HG02588 (cell line): ENCODE measurements at regions not wholly inside any gene's neighbourhood (a gene's known extent, or its start where the extent isn't known, plus 50 kb on each side); places are given as distances from the start of the nearest gene placed in this dataset.

Source experiments
- ATAC-seq: cut with Tn5 transposase; IDR thresholded peaks from one replicate; pipeline ENCODE4 v1.9.1; 2021; ENCODE audit warnings: mild to moderate bottlenecking, moderate library complexity; ENCODE audit not compliant: unreplicated experiment

DNA sequence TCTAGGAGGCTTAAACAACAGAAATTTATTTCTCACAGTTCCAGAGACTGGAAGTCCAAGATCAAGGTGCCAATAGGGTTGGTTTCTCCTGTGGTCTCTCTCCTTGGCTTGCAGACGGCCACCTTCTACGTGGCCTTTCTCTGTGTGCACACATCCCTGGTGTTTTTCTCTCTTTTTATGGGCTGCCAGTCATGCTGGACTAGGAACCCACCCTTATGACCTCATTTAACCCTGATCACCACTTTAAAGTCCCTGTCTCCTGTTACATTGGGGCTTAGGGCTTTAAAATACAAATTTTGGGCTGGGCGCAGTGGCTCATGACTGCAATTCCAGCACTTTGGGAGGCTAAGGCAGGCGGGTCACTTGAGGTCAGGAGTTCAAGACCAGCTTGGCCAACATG lies 157.1 kb downstream of the TLE1 start:
- ATAC-seq, result no peak

DNA sequence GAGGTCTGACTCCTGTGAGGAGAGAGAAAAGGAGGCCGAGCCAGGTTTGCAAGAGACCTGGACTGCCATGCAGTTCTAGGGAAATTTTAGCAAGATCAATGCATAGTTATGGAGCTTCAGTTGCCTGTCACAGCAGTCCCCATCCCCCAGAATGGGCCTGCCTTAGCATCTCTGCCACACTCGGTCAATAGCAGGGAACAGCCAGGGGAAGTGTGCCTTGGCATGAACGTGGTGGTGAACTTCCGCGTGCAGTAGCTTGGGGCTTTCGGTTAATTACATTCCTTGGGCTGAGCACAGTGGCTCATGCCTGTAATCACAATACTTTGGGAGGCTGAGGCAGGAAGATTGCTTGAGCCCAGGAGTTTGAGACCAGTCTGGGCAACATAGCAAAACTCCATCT lies 157.8 kb downstream of the TLE1 start:
- ATAC-seq, result no peak

DNA sequence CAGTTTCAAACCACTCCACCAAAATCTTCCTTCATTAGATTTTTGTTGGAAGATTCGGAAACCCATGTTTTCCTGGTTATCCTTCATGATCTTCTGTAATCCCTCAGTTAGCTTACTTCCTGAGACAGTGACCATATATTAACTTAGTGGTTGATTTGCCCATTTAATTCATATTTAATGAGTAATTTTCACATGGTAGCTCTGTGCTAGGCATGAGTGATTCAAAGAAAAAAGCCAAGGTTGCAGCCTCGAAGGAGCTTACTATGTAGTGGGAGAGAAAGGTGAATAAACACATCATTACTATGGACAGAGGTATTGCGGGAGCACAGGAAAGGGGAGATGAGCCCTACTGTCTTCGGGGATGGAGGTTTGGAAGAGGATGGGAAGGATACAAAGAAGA lies 158.5 kb downstream of the TLE1 start:
- ATAC-seq, result no peak

DNA sequence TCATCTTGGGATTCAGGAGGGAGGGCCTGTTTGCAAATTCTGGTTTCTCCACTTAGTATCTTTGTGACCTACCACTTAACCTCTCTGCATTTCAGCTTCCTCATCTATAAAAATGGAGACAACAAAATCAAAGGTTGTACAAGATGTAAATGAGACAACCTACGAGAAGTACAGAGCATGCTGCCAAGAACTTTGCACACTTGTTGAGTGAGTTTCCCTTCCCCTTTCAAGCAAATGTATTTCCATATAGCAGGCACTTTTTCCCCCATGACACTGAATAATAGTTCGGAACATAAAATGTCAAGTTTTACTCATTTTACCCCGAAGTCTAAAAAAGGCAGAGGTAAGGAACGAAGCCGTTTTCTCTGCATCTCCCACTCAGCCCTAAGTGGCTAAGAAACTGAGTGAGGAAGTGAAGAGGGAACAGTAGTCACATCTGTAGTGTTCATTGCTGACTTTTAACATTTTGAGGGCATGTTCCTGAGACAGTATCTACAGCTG lies 159.0 kb downstream of the TLE1 start:
- ATAC-seq, result peak; percentile 68

DNA sequence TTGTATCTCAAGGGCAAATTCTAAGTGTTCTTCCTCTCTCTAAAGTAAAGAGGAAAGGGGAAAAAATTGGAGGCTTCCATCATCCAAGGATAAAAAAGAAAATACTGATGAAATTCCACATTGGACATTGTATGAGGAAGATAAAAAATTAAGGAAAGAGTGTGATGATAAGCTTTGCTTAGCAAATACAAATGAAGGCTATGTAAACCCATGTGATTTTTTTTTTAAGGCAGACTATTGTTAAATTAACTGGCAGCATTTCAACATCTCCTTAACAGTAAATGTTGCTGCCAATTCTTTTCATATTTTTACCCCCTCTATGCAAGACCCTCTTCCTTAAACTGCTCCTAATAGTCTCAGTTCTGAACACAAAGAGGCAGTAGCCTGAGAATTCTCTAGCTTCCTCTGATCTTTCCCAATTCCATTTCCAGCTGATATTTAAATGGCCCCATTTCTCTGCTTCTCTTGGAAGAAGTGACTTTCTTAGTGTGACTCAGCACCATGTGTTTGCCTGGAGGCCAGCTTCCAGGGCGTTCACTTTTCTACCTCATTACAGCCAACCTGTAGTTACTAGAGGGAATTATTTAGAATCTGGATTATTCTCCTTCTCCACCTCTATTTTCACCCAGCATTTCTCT lies 159.7 kb downstream of the TLE1 start:
- no peak for ATAC-seq

DNA sequence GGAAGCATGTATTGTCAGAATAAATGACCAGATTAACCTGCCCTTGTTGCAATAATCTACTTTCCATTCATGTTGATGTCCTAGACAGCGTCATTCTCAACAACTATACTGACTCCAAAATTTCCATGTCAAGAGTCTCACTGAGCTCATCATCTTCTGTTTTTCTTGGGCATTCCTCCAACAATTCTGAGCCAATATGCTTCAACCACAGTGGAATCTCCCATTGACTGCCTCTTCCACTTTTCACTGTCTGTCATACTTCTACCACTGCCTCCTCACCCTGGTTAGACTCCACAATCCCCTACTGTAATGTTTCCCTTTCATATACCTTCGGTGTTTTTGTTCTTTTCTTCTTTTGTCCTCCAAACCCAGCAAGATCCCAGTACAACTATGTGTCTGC lies 162.8 kb downstream of the TLE1 start:
- ATAC-seq, result no peak

DNA sequence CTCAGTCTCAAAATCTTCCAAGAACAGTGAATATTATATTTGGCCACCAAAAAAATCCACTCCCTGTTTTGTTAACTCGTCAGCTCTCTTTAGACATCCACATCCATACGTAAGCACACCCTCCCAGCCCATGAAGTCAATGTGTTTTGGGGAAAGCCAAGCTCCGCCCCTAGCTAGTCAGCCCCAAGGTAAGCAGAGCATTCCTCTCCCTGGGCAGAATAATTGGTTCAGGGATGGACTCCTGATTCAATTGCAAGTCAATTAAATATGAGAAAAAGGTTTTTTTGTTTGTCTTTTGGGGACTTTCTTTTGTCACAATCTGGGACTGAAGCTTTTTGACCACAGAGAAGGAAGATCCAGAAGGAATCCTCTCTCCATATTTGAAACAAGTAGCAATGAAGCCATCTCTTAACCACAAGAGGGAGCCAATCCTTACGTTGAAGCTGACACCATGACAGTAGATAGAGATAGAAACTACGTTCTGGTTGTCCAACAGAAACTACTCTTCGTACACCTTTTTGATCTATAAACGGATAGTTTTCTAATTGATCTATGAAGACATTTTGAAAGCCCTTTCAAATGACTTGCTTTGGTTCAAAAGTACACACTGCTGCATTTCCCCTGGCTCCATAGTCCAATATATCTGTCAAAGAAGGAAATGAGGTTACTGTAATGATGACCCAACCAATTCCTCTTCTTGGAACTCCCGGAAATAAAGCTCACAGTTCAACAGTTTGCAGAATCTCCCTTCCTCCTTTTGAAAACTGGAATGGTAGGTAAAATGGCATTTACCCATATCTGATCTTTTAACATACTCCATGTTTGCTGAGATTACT lies 166.4 kb downstream of the TLE1 start:
- peak; percentile 79 for ATAC-seq

DNA sequence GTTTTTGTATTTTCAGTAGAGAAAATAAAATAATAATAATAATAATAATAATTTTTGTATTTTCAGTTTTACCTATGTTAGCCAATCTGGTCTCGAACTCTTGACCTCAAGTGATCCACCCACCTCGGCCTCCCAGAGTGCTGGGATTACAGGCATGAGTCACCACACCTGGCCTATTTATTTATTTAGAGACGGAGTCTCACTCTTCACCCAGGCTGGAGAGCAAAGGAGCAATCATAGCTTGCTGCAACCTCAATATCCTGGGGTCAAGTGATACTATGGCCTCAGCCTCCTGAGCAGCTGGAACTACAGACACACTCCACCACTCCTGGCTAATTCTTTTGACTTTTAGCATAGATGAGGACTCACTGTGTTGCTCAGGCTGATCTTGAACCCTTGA lies 167.5 kb downstream of the TLE1 start:
- no peak for ATAC-seq

DNA sequence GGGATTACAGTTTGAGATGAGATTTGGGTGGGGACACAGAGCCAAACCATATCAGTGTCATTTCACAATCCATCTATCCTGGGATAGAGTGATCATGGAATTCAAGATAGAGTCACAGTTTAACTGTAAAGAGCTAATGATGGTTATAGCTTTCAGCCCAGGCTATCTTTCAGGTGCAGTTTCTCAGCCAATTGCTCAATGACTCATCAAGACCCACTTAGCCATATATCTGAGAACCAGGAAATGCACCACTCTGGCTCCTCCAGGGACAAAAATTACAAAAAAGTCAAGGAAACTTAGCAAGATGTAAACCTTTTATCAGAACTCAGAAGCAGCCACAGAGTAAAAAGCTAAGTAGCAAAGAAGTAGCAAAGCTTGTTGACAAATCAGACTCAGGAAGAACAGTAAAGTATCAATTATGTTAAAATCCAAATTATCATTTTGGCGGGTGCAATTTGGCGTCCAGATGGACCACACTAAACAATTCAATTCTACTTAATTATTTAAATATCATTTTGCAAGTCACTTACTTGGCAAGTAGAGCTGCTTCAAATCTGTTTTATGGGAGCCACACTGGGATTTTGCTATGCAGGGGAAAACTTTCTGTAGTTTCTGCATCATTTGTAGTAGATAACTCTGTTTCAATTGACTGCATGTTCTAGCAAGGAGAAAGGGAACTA lies 169.4 kb downstream of the TLE1 start:
- no peak for ATAC-seq

DNA sequence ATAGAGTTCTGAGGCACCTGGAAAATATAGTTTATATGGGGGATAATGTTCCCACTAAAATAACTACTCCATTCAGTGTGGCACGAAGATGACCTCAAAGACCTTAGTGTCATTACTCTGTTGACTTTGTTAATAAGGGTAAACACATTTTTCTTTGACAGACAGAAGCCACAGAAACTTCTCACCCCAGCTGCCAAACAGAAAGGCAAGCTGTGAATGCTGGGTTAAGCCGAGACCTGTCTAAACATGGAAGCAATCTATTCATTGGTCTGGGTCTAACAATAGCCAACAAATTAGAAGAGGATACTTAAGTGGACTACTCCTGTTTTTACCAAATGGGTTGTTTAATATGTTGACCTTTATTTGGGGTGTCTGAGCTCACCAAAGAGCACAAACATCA lies 171.4 kb downstream of the TLE1 start:
- ATAC-seq, result no peak

DNA sequence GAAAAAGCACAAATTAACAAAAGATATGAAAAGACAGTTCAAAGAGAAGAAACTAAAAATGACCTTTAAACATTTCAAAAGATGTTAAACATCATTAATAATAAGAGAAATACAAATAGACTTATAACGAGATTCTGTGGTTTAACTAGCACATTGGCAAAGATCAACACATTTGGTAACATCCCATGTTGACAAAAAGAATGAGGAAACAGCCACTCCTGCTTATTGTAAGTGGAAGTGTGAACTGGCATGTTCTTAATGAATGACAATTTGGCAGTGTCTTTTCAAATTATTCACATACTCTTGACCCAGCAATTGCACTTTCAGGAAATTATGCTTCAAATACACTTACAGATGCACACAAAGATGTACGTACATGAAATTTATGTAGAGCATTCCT lies 176.3 kb downstream of the TLE1 start:
- ATAC-seq, result no peak

DNA sequence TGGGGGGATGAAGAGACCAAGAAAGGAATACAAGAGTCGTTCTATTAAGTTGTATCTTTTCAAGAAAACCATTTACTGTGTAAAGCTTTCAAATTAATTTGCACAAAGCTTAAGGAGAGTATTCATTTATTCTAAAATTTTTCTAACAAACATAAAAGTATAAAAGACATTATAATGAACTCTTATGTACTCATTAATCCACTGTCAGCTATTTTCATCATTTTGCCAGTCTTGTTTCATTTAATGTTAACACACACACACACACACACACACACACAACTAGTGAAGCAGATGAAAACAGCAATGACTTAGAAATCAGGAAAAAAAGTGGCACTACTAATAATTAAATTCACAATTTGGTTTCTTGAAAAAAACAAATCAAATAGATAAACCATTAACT lies 176.7 kb downstream of the TLE1 start:
- no peak for ATAC-seq

DNA sequence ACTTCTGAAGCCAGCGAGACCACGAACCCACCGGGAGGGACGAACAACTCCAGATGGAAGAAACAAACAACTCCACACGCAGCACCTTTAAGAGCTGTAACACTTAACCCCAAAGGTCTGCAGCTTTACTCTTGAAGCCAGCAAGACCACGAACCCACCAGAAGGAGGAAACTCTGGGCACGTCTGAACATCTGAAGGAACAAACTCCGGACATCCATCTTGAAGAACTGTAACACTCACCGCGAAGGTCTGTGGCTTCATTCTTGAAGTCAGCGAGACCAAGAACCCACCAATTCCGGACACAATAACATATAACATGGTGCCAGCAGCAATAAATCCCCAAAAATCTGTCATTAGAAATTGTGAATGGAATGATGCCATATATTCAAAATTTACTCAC lies 180.9 kb downstream of the TLE1 start:
- ATAC-seq, result no peak

DNA sequence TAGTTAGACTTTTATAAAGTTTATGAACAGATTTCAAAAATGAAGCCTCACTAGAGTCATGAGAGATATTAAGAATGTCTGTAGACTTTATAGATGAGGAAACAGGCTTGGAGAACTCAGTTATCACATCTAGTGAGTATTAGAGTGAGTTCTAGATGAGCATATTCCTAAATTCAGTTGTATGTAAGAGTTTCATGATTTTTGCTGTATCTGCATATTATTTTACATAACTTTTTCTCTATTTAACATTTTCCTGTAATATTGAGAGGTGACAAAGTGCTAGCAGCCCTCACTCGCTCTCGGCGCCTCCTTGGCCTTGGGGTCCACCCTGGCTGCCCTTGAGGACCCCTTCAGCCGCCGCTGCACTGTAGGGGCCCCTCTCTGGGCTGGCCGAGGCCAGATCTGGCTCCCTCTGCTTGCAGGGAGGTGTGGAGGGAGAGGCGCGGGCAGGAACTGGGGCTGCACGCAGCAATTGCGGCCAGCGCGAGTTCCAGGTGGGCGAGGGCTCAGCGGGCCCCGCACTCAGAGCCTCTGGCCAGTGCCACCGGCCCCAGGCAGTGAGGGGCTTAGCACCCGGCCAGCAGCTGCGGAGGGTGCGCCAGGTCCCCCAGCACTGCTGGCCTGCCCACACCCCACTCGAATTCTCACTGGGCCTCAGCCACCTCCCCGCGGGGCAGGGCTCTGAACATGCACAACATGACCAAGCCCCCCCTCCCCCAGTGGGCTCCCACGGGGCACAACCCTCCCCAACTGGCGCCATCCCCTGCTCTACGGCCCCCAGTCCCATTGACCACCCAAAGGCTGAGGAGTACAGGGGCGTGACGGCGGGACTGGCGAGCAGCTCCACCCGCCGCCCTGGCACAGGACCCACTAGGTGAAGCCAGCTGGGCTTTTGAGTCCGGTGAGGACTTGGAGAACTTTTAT lies 182.1 kb downstream of the TLE1 start:
- no peak for ATAC-seq

DNA sequence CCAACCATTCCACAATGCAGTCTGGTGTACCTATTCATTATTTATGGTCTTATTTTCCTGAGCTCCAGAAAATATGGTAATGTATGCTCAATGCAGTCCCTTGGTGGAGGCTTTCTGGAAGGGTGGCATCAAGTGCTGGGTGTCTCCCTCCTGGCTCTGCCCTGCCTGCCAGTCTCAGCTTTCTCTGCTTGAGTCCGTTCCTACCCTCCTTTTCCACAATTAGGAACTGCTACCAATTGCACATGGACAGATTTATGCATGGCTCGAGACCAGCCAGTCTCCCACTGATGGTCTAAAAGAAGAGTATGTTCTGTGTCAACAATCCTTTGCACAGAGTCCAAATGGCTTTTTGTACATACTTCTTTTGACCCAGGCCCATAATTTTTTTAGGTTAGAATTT lies 189.8 kb downstream of the TLE1 start:
- ATAC-seq, result no peak

DNA sequence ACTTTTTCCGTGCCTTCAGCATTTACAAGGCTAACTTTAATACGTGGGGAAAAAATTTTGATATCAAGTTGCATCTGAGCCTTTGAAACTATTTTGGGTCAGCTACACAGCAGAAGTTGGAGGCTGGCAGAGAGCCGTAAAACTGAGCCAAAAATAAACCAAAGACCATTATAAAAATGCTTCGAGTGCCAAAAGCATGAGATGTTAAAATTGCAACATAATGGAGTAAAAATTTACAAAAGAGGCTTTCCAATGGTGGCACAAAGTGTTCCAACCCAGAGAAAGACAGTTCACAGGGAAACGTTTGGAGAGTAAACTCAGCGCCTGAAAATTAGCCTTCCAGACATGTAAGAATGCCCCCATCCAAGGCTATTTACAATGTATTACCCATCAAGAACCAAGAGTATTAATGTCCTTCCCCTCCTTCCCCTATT lies 190.3 kb downstream of the TLE1 start:
- ATAC-seq, result no peak

DNA sequence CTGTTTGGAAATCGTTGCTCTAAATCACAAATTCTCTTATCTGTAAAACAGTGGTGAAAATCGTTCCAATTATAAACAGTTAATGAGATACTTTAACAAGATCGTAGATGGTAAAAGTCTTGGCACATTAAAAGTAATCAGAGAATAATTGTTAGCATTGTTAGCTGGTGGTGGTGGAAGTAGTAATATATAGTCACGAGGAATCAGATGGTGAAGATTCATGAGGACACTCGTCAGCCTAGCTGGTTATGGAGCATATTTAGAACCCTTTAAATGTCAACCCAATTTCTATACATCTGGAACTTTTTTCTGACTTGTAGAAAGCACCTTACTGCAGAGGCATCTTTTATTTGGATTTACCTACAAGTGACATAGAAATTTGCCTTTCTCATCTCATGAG lies 190.8 kb downstream of the TLE1 start:
- no peak for ATAC-seq

DNA sequence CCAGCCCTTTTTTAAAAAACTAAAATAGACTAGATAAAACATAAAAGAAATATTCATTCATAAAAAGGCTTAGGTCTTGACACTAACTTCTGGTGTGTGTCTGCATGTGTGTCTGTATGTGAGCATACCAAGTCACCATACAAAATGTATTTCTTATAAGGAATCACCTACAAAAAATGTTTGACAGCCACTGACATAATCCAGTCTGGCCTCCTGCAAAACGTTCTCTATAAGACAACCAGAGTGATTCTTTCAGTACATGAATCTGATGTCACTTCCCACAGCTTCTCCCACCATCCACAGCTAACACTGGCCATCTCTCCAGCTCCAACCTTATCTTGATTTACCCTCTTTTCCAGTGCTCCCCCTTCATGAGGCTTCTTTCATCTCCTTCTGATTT lies 192.3 kb downstream of the TLE1 start:
- ATAC-seq, result no peak

DNA sequence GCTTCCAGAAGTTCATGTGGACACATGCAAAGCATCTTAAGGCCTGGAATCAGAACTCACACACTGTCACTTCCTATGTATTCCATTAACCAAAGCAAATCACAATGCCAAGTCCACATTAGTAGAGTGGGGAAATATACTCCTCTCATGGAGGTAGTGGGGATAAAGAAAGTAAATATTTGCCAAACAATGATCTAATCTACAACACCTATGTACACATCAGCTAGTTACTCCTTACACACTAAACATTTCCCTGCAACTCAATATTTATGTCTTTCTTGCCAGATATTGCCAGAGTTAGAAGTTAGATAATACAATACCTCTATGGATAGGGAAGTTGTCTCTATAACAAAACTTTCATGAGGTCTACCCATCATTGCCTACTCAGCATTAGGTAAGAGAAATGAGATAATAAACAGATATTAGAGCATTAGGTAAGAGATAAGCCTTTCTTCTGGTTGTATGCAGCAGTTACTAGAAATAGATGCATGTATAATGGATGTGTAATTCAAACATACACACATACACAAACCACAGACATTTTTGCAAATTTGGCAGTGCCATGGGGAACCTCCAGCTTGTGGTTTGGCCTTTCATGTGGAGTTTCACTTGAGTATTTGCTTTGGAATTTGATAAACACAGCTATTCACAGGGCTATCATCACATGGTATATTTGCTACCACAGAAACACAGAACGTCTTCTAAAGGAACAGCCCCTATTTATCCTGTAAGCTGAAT lies 196.5 kb downstream of the TLE1 start:
- no peak for ATAC-seq
